HG03432 (cell line): ENCODE measurements at regions not wholly inside any gene's neighbourhood (a gene's known extent, or its start where the extent isn't known, plus 50 kb on each side); places are given as distances from the start of the nearest gene placed in this dataset.

ENCODE experiments used
- ATAC-seq: cut with Tn5 transposase; IDR thresholded peaks from one replicate; pipeline ENCODE4 v1.9.1; 2021; ENCODE audit warnings: mild to moderate bottlenecking, moderate library complexity; ENCODE audit not compliant: unreplicated experiment

- ATAC-seq, result no peak
Observed at GRCh38 chr13:73428137-73428536, 369.3 kb downstream of the KLF5 start.

GRCh38 chr13:73422973-73423372, 364.2 kb downstream of the KLF5 start:
- no peak for ATAC-seq

- no peak for ATAC-seq
Observed at GRCh38 chr13:73421310-73421912, 362.6 kb downstream of the KLF5 start.

- no peak for ATAC-seq
Observed at GRCh38 chr13:73419186-73419585, 360.4 kb downstream of the KLF5 start.

- peak; percentile 55 for ATAC-seq
Observed at GRCh38 chr13:73417012-73417615, 358.3 kb downstream of the KLF5 start.

GRCh38 chr13:73416093-73416492, 357.3 kb downstream of the KLF5 start:
- ATAC-seq, result no peak

- no peak for ATAC-seq
Observed at GRCh38 chr13:73413656-73414055, 354.9 kb downstream of the KLF5 start.

GRCh38 chr13:73412933-73413332, 354.1 kb downstream of the KLF5 start:
- ATAC-seq, result no peak

GRCh38 chr13:73411067-73411809, 352.4 kb downstream of the KLF5 start:
- no peak for ATAC-seq

GRCh38 chr13:73406454-73406853, 347.6 kb downstream of the KLF5 start:
- no peak for ATAC-seq

GRCh38 chr13:73404581-73404980, 345.8 kb downstream of the KLF5 start:
- no peak for ATAC-seq

- no peak for ATAC-seq
Observed at GRCh38 chr13:73403355-73404120, 344.7 kb downstream of the KLF5 start.

- no peak for ATAC-seq
Observed at GRCh38 chr13:73401769-73402168, 343.0 kb downstream of the KLF5 start.

- no peak for ATAC-seq
Observed at GRCh38 chr13:73399347-73400216, 340.8 kb downstream of the KLF5 start.

- no peak for ATAC-seq
Observed at GRCh38 chr13:73397496-73398305, 338.9 kb downstream of the KLF5 start.

GRCh38 chr13:73394066-73394465, 335.3 kb downstream of the KLF5 start:
- ATAC-seq, result no peak

GRCh38 chr13:73390100-73390499, 331.3 kb downstream of the KLF5 start:
- no peak for ATAC-seq

- no peak for ATAC-seq
Observed at GRCh38 chr13:73388586-73388985, 329.8 kb downstream of the KLF5 start.

- ATAC-seq, result no peak
Observed at GRCh38 chr13:73387318-73387717, 328.5 kb downstream of the KLF5 start.

GRCh38 chr13:73385848-73386247, 327.0 kb downstream of the KLF5 start:
- no peak for ATAC-seq
